H1 (cell line): ENCODE measurements at regions not wholly inside any gene's neighbourhood (a gene's known extent, or its start where the extent isn't known, plus 50 kb on each side); places are given as distances from the start of the nearest gene placed in this dataset.
A peak's percentile ranks its signal among the peaks of the same experiment; 100 is the strongest.

Source experiments
- CTCF ChIA-PET: fragments of 300-600 bp; sonication (Branson Sonifier 250); formaldehyde crosslinking; loops from one replicate; lab custom pipeline; 2021; ENCODE audit not compliant: partially characterized antibody; lab: Charles Lee
- POLR2A ChIA-PET: fragments of 300-600 bp; sonication (Branson Sonifier 250); formaldehyde crosslinking; loops from one replicate; lab custom pipeline; 2021; ENCODE audit warnings: inconsistent platforms; ENCODE audit not compliant: partially characterized antibody; lab: Charles Lee
- DNase-seq, 2 experiments: peaks; one replicate each; pipeline versions ENCODE4 v3.0.0 to v3.0.0-alpha.2; 2010 to 2022; ENCODE audit warnings: low spot score in 2 of 2, low read depth in 1 of 2, mixed read lengths in 1 of 2
- FAIRE-seq: peaks from 2 replicates; lab custom pipeline; 2011; peaks lifted over from hg19 to GRCh38; lab: Jason Lieb, UNC
- H2AFZ ChIP-seq: 2 replicates; pipeline ENCODE4 v1.8.1; 2012; ENCODE audit warnings: low read length, inconsistent platforms
- H2AK5ac ChIP-seq: 2 replicates; pipeline ENCODE4 v1.6.1; 2013; ENCODE audit warnings: low read depth, low read length
- H2BK120ac ChIP-seq: replicated peaks from 2 replicates; pipeline ENCODE3; 2013; ENCODE audit warnings: low read depth, low read length, inconsistent platforms
- H2BK12ac ChIP-seq: 2 replicates; pipeline ENCODE4 v1.6.1; 2013; ENCODE audit warnings: low read depth, low read length
- H2BK15ac ChIP-seq: 2 replicates; pipeline ENCODE4 v1.6.1; 2013; ENCODE audit warnings: low read length
- H2BK20ac ChIP-seq: 2 replicates; pipeline ENCODE4 v1.6.1; 2013; ENCODE audit warnings: low read length
- H2BK5ac ChIP-seq: 2 replicates; pipeline ENCODE4 v1.6.1; 2013; ENCODE audit warnings: low read depth, low read length
- H3K14ac ChIP-seq: 2 replicates; pipeline ENCODE4 v1.6.1; 2013; ENCODE audit warnings: inconsistent platforms; ENCODE audit not compliant: insufficient read length
- H3K18ac ChIP-seq: 2 replicates; pipeline ENCODE4 v1.6.1; 2013; ENCODE audit warnings: low read length; ENCODE audit errors: extremely low read depth
- H3K23ac ChIP-seq: 2 replicates; pipeline ENCODE4 v1.6.1; 2013; ENCODE audit warnings: inconsistent platforms; ENCODE audit not compliant: insufficient read length
- H3K23me2 ChIP-seq: 2 replicates; pipeline ENCODE4 v1.6.1; 2013; ENCODE audit warnings: low read depth, low read length
- H3K27ac ChIP-seq: 2 replicates; pipeline ENCODE4 v1.6.1; 2011; ENCODE audit warnings: low read depth, low read length, inconsistent platforms
- H3K27me3 ChIP-seq, 4 experiments: replicated peaks in 1 of 4; 1 replicate in 1 of 4; 2 replicates in 3 of 4; pipeline versions ENCODE4 v1.6.1 to v1.8.1; 2011 to 2013; ENCODE audit warnings: low read length in 3 of 4, mild to moderate bottlenecking in 3 of 4, inconsistent platforms in 2 of 4, mixed read lengths in 2 of 4, moderate library complexity in 1 of 4; ENCODE audit not compliant: control insufficient read depth in 3 of 4, insufficient read depth in 3 of 4; ENCODE audit errors: extremely low read depth in 1 of 4
- H3K36me3 ChIP-seq, 4 experiments: 2 replicates each; pipeline versions ENCODE4 v1.6.1 to v1.8.1; 2011 to 2013; ENCODE audit warnings: mild to moderate bottlenecking in 4 of 4, low read length in 3 of 4, moderate library complexity in 2 of 4, control low read depth in 1 of 4, inconsistent platforms in 1 of 4; ENCODE audit not compliant: insufficient read depth in 4 of 4, control insufficient read depth in 2 of 4
- H3K4ac ChIP-seq: replicated peaks from 2 replicates; pipeline ENCODE3; 2013; ENCODE audit warnings: low read length, low read depth, mixed read lengths, inconsistent platforms; ENCODE audit not compliant: insufficient read length
- H3K4me1 ChIP-seq, 4 experiments: replicated peaks in 1 of 4; 1 replicate in 1 of 4; 2 replicates in 3 of 4; pipeline versions ENCODE4 v1.6.1 to v1.8.1; 2011 to 2013; ENCODE audit warnings: low read length in 3 of 4, inconsistent platforms in 2 of 4, mixed read lengths in 1 of 4; ENCODE audit not compliant: insufficient read depth in 4 of 4, control insufficient read depth in 3 of 4
- H3K4me2 ChIP-seq, 2 experiments: 2 replicates each; pipeline versions ENCODE4 v1.6.1 to v1.8.1; 2011 to 2013; ENCODE audit warnings: low read depth in 2 of 2, low read length in 2 of 2, control low read depth in 1 of 2, inconsistent platforms in 1 of 2, mild to moderate bottlenecking in 1 of 2; ENCODE audit not compliant: insufficient read depth in 1 of 2
- H3K4me3 ChIP-seq, 4 experiments: fragments of 200-600, 300-600 bp in 1 of 4; sonication (generic), shearing (Covaris generic), sonication (Bioruptor Twin) in 1 of 4; 2 replicates each; pipeline versions ENCODE4 v1.5.1 to v1.8.1; 2011 to 2016; ENCODE audit warnings: low read length in 4 of 4, low read depth in 3 of 4, control low read depth in 2 of 4, inconsistent platforms in 2 of 4, mild to moderate bottlenecking in 2 of 4, mixed read lengths in 1 of 4, moderate library complexity in 1 of 4; ENCODE audit not compliant: insufficient read depth in 2 of 4; ENCODE audit errors: extremely low read depth in 1 of 4
- H3K56ac ChIP-seq: replicated peaks from 2 replicates; pipeline ENCODE3; 2013; ENCODE audit warnings: low read depth, mild to moderate bottlenecking, mixed read lengths, low read length, inconsistent platforms; ENCODE audit not compliant: insufficient read length
- H3K79me1 ChIP-seq: 2 replicates; pipeline ENCODE4 v1.6.1; 2013; ENCODE audit warnings: low read depth, low read length, control low read depth
- H3K79me2 ChIP-seq, 2 experiments: 2 replicates each; pipeline versions ENCODE4 v1.6.1 to v1.8.1; 2012 to 2013; ENCODE audit warnings: low read length in 2 of 2, mild to moderate bottlenecking in 2 of 2, inconsistent platforms in 1 of 2; ENCODE audit not compliant: insufficient read depth in 2 of 2, control insufficient read depth in 1 of 2
- H3K9ac ChIP-seq, 4 experiments: replicated peaks in 1 of 4; 1 replicate in 1 of 4; 2 replicates in 3 of 4; pipeline versions ENCODE4 v1.6.1 to v1.8.1; 2011 to 2013; ENCODE audit warnings: low read depth in 3 of 4, low read length in 3 of 4, control low read depth in 2 of 4, mild to moderate bottlenecking in 2 of 4, moderate library complexity in 2 of 4, inconsistent platforms in 1 of 4; ENCODE audit errors: extremely low read depth in 1 of 4
- H3K9me3 ChIP-seq, 2 experiments: 2 replicates each; pipeline versions ENCODE4 v1.6.1 to v1.8.1; 2012 to 2013; ENCODE audit warnings: mild to moderate bottlenecking in 2 of 2, moderate library complexity in 2 of 2, control low read depth in 1 of 2, inconsistent platforms in 1 of 2, low read depth in 1 of 2, low read length in 1 of 2, mixed read lengths in 1 of 2; ENCODE audit not compliant: insufficient read depth in 2 of 2
- H4K20me1 ChIP-seq, 2 experiments: replicated peaks in 1 of 2; 2 replicates each; pipeline versions ENCODE3 to v1.8.1; 2011 to 2013; ENCODE audit warnings: inconsistent platforms in 2 of 2, low read length in 2 of 2, mild to moderate bottlenecking in 1 of 2; ENCODE audit not compliant: insufficient read depth in 2 of 2, control insufficient read depth in 1 of 2
- H4K5ac ChIP-seq: 2 replicates; pipeline ENCODE4 v1.6.1; 2013; ENCODE audit warnings: low read length, low read depth, mixed read lengths, inconsistent platforms; ENCODE audit not compliant: insufficient read length
- H4K8ac ChIP-seq: 2 replicates; pipeline ENCODE4 v1.8.0; 2013; ENCODE audit warnings: mild to moderate bottlenecking, moderate library complexity, low read length, inconsistent platforms; ENCODE audit not compliant: insufficient read depth; ENCODE audit errors: extremely low read depth
- H4K91ac ChIP-seq: replicated peaks from 2 replicates; pipeline ENCODE3; 2013; ENCODE audit warnings: low read length, mixed read lengths, inconsistent platforms; ENCODE audit not compliant: insufficient read length
- KDM5A ChIP-seq: fragments of 200-600 bp; IDR thresholded peaks from 2 replicates; pipeline ENCODE4 v1.7.1; 2012; ENCODE audit warnings: mild to moderate bottlenecking, low read length, inconsistent platforms, mixed read lengths
- POLR2AphosphoS5 ChIP-seq: IDR thresholded peaks from 2 replicates; pipeline ENCODE4 v1.6.1; 2011; ENCODE audit warnings: low read depth, low read length
- WGBS, 2 experiments: shearing (Covaris generic) in 1 of 2; methylation state at CpG; one replicate each; pipeline versions ENCODE4 v1.1.6 to v1.1.7; 2013 to 2015; ENCODE audit warnings: low lambda C conversion rate in 2 of 2, mixed read lengths in 2 of 2, inconsistent platforms in 1 of 2, low coverage in 1 of 2, missing lambda C conversion rate in 1 of 2; ENCODE audit not compliant: insufficient replicate concordance in 2 of 2, insufficient coverage in 1 of 2, insufficient read length in 1 of 2; ENCODE audit errors: extremely low coverage in 1 of 2, missing lambda C conversion rate in 1 of 2; 5-methylcytosine and 5-hydroxymethylcytosine counted together
- TF ChIP-seq, protein P1 (sequence below): IDR thresholded peaks from 2 replicates; pipeline ENCODE4 v1.6.1; 2011; ENCODE audit warnings: low read depth, mild to moderate bottlenecking, low read length; ENCODE audit not compliant: insufficient read depth
- TF ChIP-seq, protein P2 (sequence below): IDR thresholded peaks from 2 replicates; pipeline ENCODE4 v1.6.1; 2012; ENCODE audit warnings: inconsistent platforms
- TF ChIP-seq, protein P3 (sequence below): IDR thresholded peaks from 2 replicates; pipeline ENCODE4 v1.6.1; 2012; ENCODE audit warnings: low read length, inconsistent platforms

DNA sequence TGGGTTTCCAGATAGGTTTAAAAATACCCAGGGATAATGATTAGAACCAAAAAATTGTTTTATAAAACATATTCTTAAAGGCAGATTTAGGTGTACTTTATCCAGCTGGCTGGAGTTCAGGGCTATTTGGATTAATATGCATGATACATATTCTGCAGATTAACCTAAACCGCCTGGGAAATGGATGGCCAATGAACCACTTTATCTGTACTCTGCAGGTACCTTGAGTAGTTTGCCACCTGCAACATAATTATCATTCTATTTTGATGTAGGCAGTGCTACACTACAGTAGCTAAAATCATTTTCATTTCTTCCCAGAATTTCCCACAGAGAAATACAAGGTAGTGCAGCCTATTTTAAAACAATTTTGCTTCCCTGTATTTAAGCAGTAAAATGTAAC is 683.2 kb upstream of the GNPDA2 start:
- DNase-seq, result no peak
- Histone ChIP-seq H2BK120ac (peak overlapping the region; percentile 43), H4K8ac (no peak overlapping the region), H3K9ac (no peak overlapping the region), H3K4ac (no peak overlapping the region), H3K79me2 (no peaks in the 10 kb centered on the region), H3K36me3 (no peaks in the 10 kb centered on the region), H2BK12ac (no peak overlapping the region), H3K4me1 (no peaks in the 10 kb centered on the region), H3K23me2 (no peaks in the 10 kb centered on the region; the same call in 1 of the 2 replicates), H2BK15ac (no peak overlapping the region), H4K91ac (no peak overlapping the region), H3K27ac (no peak overlapping the region), H2AFZ (no peak overlapping the region), H3K14ac (no peak overlapping the region), H2BK20ac (no peak overlapping the region), H3K4me2 (no peak overlapping the region), H4K20me1 (no peaks in the 10 kb centered on the region), H2AK5ac (no peak overlapping the region), H3K4me3 (no peak overlapping the region), H3K23ac (no peak overlapping the region), H3K18ac (no peak overlapping the region), H3K56ac (no peak overlapping the region), H3K9me3 (no peaks in the 10 kb centered on the region), H4K5ac (no peak overlapping the region), H2BK5ac (no peak overlapping the region), H3K79me1 (no peaks in the 10 kb centered on the region), H3K27me3 (no peaks in the 10 kb centered on the region)
- FAIRE-seq, result no peak
- WGBS, 2 experiments, result 90% methylated on average over 1 of the region's 1 CpG; no CpG with 5 or more reads in 1 of the 2 experiments
- TF ChIP-seq KDM5A (no peak), POLR2AphosphoS5 (no peak)
- TF ChIP-seq, protein P1, sequence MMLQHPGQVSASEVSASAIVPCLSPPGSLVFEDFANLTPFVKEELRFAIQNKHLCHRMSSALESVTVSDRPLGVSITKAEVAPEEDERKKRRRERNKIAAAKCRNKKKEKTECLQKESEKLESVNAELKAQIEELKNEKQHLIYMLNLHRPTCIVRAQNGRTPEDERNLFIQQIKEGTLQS, result no peak
- TF ChIP-seq, protein P2, sequence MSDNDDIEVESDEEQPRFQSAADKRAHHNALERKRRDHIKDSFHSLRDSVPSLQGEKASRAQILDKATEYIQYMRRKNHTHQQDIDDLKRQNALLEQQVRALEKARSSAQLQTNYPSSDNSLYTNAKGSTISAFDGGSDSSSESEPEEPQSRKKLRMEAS, result no peak
- TF ChIP-seq, protein P3, sequence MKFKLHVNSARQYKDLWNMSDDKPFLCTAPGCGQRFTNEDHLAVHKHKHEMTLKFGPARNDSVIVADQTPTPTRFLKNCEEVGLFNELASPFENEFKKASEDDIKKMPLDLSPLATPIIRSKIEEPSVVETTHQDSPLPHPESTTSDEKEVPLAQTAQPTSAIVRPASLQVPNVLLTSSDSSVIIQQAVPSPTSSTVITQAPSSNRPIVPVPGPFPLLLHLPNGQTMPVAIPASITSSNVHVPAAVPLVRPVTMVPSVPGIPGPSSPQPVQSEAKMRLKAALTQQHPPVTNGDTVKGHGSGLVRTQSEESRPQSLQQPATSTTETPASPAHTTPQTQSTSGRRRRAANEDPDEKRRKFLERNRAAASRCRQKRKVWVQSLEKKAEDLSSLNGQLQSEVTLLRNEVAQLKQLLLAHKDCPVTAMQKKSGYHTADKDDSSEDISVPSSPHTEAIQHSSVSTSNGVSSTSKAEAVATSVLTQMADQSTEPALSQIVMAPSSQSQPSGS, result no peak
- CTCF ChIA-PET, result no interaction called here
- POLR2A ChIA-PET, result no interaction called here
